ENCODE measurements at regions not wholly inside any gene's neighbourhood (a gene's known extent, or its start where the extent isn't known, plus 50 kb on each side); places are given as distances from the start of the nearest gene placed in this dataset.
"Not testable (repeated sequence)": the region's sequence is repeated elsewhere in the genome, so short reads cannot be mapped to it uniquely, and the experiment has no call there.

GRCh38 chr2:228927028-228928010 is 343.8 kb downstream of the PID1 start:
- no peaks in the 10 kb centered on the region; the same call in 1 of the 2 replicates for H3K9me3 ChIP-seq (ENCODE audit: control insufficient read depth, insufficient read depth, low read length)
- POLR2A ChIA-PET = no interaction called here
- H3K27me3 ChIP-seq (ENCODE audit: control insufficient read depth, insufficient read depth, low read length) = no peaks in the 10 kb centered on the region
- no peak overlapping the region for H3K27ac ChIP-seq (ENCODE audit: low read depth, low read length)
- TF ChIP-seq, protein P1, sequence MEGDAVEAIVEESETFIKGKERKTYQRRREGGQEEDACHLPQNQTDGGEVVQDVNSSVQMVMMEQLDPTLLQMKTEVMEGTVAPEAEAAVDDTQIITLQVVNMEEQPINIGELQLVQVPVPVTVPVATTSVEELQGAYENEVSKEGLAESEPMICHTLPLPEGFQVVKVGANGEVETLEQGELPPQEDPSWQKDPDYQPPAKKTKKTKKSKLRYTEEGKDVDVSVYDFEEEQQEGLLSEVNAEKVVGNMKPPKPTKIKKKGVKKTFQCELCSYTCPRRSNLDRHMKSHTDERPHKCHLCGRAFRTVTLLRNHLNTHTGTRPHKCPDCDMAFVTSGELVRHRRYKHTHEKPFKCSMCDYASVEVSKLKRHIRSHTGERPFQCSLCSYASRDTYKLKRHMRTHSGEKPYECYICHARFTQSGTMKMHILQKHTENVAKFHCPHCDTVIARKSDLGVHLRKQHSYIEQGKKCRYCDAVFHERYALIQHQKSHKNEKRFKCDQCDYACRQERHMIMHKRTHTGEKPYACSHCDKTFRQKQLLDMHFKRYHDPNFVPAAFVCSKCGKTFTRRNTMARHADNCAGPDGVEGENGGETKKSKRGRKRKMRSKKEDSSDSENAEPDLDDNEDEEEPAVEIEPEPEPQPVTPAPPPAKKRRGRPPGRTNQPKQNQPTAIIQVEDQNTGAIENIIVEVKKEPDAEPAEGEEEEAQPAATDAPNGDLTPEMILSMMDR (IDR thresholded peaks at IDR 0.05; ENCODE audit: low read depth, low read length) = no peak
- H3K4me3 ChIP-seq (ENCODE audit: low read depth, low read length) = no peak overlapping the region
- no peak for DNase-seq (ENCODE audit: low read depth, low spot score)
- CTCF ChIA-PET = no interaction called here

DNA sequence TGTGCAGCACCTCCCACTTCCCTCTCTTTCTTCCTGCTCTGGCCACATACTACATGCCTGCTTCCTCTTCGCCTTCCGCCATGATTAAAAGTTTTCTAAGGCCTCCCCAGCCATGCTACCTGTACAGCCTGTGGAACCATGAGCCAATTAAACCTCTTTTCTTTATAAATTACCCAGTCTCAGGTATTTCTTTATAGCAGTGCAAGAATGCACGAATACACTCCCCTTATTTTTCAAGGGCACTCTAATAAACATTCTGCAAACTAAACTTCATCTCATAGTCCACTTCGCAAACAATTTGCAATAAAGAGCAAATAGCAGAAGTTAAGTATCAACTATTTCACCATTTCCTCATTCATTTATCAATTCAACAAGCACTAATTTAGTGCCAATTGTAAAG is 351.3 kb downstream of the PID1 start:
- no peak overlapping the region for H3K4me3 ChIP-seq (ENCODE audit: low read depth, low read length)
- H3K27me3 ChIP-seq (ENCODE audit: control insufficient read depth, insufficient read depth, low read length) = no peaks in the 10 kb centered on the region
- H3K27ac ChIP-seq (ENCODE audit: low read depth, low read length) = no peak overlapping the region
- POLR2A ChIA-PET = no interaction called here
- DNase-seq (ENCODE audit: low read depth, low spot score) = no peak
- CTCF ChIA-PET = no interaction called here
- H3K9me3 ChIP-seq (ENCODE audit: control insufficient read depth, insufficient read depth, low read length) = no peaks in the 10 kb centered on the region; the same call in 1 of the 2 replicates
- TF ChIP-seq, protein P1 (IDR thresholded peaks at IDR 0.05; ENCODE audit: low read depth, low read length) = no peak

- H3K4me3 ChIP-seq (ENCODE audit: low read depth, low read length) = no peak overlapping the region
- no peaks in the 10 kb centered on the region for H3K9me3 ChIP-seq (ENCODE audit: control insufficient read depth, insufficient read depth, low read length)
- ChIA-PET POLR2A (no interaction called here), CTCF (no interaction called here)
- no peak for DNase-seq (ENCODE audit: low read depth, low spot score)
- H3K27ac ChIP-seq (ENCODE audit: low read depth, low read length) = no peak overlapping the region
- no peaks in the 10 kb centered on the region for H3K27me3 ChIP-seq (ENCODE audit: control insufficient read depth, insufficient read depth, low read length)
- TF ChIP-seq, protein P1 (IDR thresholded peaks at IDR 0.05; ENCODE audit: low read depth, low read length) = no peak
Observed at GRCh38 chr2:228917220-228917619, 353.9 kb downstream of the PID1 start.

DNA sequence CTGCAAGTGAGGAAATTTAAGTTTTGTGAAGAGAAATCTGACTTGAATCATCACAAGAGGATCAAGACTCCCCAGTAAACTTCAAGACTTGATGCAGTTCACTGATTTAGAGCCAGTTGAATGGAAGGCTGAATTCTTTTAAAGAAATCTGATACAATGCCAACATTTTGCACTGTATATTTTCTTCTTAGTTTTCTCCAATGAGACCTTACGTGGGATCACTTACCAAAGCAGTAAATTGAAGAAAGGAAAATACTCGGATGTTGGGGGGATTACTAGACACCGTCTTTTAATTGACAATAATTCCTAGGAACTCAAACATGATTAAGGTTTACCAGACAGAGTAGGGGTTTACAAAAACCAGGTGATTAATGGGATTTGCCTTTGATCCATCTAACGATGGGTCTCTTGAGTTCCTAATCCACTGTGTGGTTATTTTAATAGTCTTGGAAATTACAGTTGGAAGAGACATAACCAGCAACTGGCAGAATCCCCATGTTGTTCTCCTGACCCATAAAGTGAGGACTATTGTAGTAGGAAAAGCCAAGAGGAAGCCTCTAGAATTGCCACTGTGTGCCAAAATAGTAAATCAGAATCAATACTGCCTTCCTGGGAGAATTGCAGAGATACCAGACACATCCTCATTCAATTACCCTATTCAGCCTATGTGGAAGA is 354.5 kb downstream of the PID1 start:
- H3K4me3 ChIP-seq (ENCODE audit: low read depth, low read length) = no peak overlapping the region
- H3K9me3 ChIP-seq (ENCODE audit: control insufficient read depth, insufficient read depth, low read length) = no peaks in the 10 kb centered on the region
- DNase-seq (ENCODE audit: low read depth, low spot score) = no peak
- POLR2A ChIA-PET = no interaction called here
- CTCF ChIA-PET = no interaction called here
- TF ChIP-seq, protein P1 (IDR thresholded peaks at IDR 0.05; ENCODE audit: low read depth, low read length) = no peak
- no peaks in the 10 kb centered on the region for H3K27me3 ChIP-seq (ENCODE audit: control insufficient read depth, insufficient read depth, low read length)
- H3K27ac ChIP-seq (ENCODE audit: low read depth, low read length) = no peak overlapping the region

- TF ChIP-seq, protein P1 (IDR thresholded peaks at IDR 0.05; ENCODE audit: low read depth, low read length) = no peak
- CTCF ChIA-PET = no interaction called here
- Histone ChIP-seq H3K27me3 (ENCODE audit: control insufficient read depth, insufficient read depth, low read length) (no peaks in the 10 kb centered on the region), H3K9me3 (ENCODE audit: control insufficient read depth, insufficient read depth, low read length) (no peaks in the 10 kb centered on the region), H3K27ac (ENCODE audit: low read depth, low read length) (no peak overlapping the region), H3K4me3 (ENCODE audit: low read depth, low read length) (no peak overlapping the region)
- POLR2A ChIA-PET = no interaction called here
- no peak for DNase-seq (ENCODE audit: low read depth, low spot score)
Observed at GRCh38 chr2:228913176-228913575, 357.9 kb downstream of the PID1 start.

GRCh38 chr2:228910872-228911271 is 360.2 kb downstream of the PID1 start:
- POLR2A ChIA-PET; H3K27ac ChIP-seq (ENCODE audit: low read depth, low read length); CTCF ChIA-PET; H3K27me3 ChIP-seq (ENCODE audit: control insufficient read depth, insufficient read depth, low read length); DNase-seq (ENCODE audit: low read depth, low spot score); H3K4me3 ChIP-seq (ENCODE audit: low read depth, low read length); H3K9me3 ChIP-seq (ENCODE audit: control insufficient read depth, insufficient read depth, low read length): not testable (repeated sequence)

All from AG04450 (cell line).